Transverse colon (tissue), 4 donors: ENCODE measurements at regions not wholly inside any gene's neighbourhood (a gene's known extent, or its start where the extent isn't known, plus 50 kb on each side); places are given as distances from the start of the nearest gene placed in this dataset.

ENCODE experiments used
- EP300 ChIP-seq: sonication (generic); formaldehyde crosslinking; IDR thresholded peaks from one replicate; pipeline ENCODE4 v1.6.1; 2017; ENCODE audit warnings: antibody characterized with exemption, low read depth
- POLR2AphosphoS5 ChIP-seq, 3 donors: sonication (generic); formaldehyde crosslinking; IDR thresholded peaks; one replicate each; pipeline ENCODE4 v1.6.1; 2016; ENCODE audit warnings: antibody characterized with exemption in 3 of 3
- TF ChIP-seq, protein P1 (sequence below), 5 experiments: fragments of 200-600 bp in 3 of 5; fragments of 450-650 bp in 2 of 5; sonication (generic) in 3 of 5; IDR thresholded peaks; 1 replicate in 2 of 5; 2 replicates in 3 of 5; pipeline ENCODE4 v1.5.1; 2016 to 2017; ENCODE audit warnings: antibody characterized with exemption in 5 of 5, inconsistent platforms in 3 of 5, mild to moderate bottlenecking in 2 of 5, moderate library complexity in 1 of 5

DNA sequence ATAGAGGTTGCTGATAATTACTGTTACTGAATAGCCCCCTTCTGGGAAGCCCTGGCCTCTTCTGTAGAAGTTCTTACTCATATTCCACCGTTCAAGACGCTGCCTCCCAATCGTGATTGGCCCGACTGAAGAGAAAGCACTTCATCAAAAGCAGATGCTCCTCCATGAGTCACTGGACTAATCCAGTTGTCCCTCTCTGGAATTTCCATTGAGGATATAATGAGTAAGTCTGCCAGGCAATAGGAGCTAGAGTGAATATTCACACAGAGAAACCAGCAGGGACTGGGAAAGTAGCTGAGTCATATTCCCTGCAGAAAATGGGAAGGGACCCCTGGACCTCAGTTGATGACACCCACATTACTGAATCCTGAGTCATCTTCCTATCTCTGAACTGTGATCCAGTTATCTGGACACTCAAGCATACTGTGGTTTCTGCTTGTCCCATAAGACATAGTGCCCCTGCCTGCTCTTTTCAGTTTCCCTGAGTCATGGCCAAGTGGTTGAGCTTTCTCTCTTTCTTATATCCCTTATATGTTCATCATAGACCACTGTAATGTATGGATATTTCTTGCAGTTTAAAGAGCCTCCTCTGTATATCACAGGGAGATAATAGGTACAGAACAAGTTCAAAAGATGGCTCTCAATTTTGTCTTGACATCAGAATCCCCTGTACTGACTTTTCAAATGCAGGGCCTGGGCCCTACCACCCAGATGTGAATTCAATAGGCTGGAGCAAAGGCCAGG is 151.2 kb upstream of the CDIN1 start:
- TF ChIP-seq, protein P1, sequence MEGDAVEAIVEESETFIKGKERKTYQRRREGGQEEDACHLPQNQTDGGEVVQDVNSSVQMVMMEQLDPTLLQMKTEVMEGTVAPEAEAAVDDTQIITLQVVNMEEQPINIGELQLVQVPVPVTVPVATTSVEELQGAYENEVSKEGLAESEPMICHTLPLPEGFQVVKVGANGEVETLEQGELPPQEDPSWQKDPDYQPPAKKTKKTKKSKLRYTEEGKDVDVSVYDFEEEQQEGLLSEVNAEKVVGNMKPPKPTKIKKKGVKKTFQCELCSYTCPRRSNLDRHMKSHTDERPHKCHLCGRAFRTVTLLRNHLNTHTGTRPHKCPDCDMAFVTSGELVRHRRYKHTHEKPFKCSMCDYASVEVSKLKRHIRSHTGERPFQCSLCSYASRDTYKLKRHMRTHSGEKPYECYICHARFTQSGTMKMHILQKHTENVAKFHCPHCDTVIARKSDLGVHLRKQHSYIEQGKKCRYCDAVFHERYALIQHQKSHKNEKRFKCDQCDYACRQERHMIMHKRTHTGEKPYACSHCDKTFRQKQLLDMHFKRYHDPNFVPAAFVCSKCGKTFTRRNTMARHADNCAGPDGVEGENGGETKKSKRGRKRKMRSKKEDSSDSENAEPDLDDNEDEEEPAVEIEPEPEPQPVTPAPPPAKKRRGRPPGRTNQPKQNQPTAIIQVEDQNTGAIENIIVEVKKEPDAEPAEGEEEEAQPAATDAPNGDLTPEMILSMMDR (IDR thresholded peaks at IDR 0.05) = no peak
- TF ChIP-seq EP300 = no peak
- no peak for TF ChIP-seq POLR2AphosphoS5 (IDR thresholded peaks at IDR 0.05)
